Fibroblast of the aortic adventitia (primary cell): ENCODE measurements at regions not wholly inside any gene's neighbourhood (a gene's known extent, or its start where the extent isn't known, plus 50 kb on each side); places are given as distances from the start of the nearest gene placed in this dataset.

Experiments used
- DNase-seq: peaks from one replicate; pipeline ENCODE4 v3.0.0-alpha.2; 2010; ENCODE audit warnings: low read depth
- H3K4me3 ChIP-seq: 2 replicates; pipeline ENCODE4 v1.5.1; 2011; ENCODE audit warnings: low read depth, mild to moderate bottlenecking, control low read depth, low read length, moderate library complexity
- CTCF ChIP-seq: IDR thresholded peaks from 2 replicates; pipeline ENCODE4 v1.5.1; 2011; ENCODE audit warnings: mild to moderate bottlenecking, low read length, control low read depth, inconsistent platforms; ENCODE audit not compliant: insufficient read depth

- TF ChIP-seq CTCF, result no peak
- H3K4me3 ChIP-seq, result no peak overlapping the region
- DNase-seq, result no peak
Observed at GRCh38 chr18:46366201-46366600, 262.0 kb downstream of the HAUS1 start.

GRCh38 chr18:46366751-46367376, 262.7 kb downstream of the HAUS1 start:
- no peak for TF ChIP-seq CTCF
- no peak for DNase-seq
- H3K4me3 ChIP-seq, result no peak overlapping the region

- no peak overlapping the region for H3K4me3 ChIP-seq
- no peak for TF ChIP-seq CTCF
- no peak for DNase-seq
Observed at GRCh38 chr18:46369323-46369722, 265.1 kb downstream of the HAUS1 start.

GRCh38 chr18:46370898-46371297, 266.7 kb downstream of the HAUS1 start:
- no peak for DNase-seq
- H3K4me3 ChIP-seq, result no peak overlapping the region
- TF ChIP-seq CTCF, result no peak

GRCh38 chr18:46372670-46373069, 268.5 kb downstream of the HAUS1 start:
- DNase-seq, result no peak
- no peak overlapping the region for H3K4me3 ChIP-seq
- TF ChIP-seq CTCF, result no peak

- no peak for DNase-seq
- TF ChIP-seq CTCF, result no peak
- no peak overlapping the region for H3K4me3 ChIP-seq
Observed at GRCh38 chr18:46373131-46373530, 268.9 kb downstream of the HAUS1 start.

- TF ChIP-seq CTCF, result no peak
- no peak overlapping the region for H3K4me3 ChIP-seq
- DNase-seq, result no peak
Observed at GRCh38 chr18:46373791-46374190, 269.6 kb downstream of the HAUS1 start.
